HL-60 (cell line): ENCODE measurements at regions not wholly inside any gene's neighbourhood (a gene's known extent, or its start where the extent isn't known, plus 50 kb on each side); places are given as distances from the start of the nearest gene placed in this dataset.

Source experiments
- DNase-seq, 2 experiments: peaks; one replicate each; pipeline ENCODE4 v3.0.0-alpha.2; 2010 to 2020; ENCODE audit warnings: low read depth in 1 of 2, low spot score in 1 of 2
- H3K27ac ChIP-seq: fragments of 250-450 bp; sonication (Bioruptor Pico); replicated peaks from 2 replicates; pipeline ENCODE4 v1.5.1; 2020; ENCODE audit warnings: mild to moderate bottlenecking, moderate library complexity
- H3K27me3 ChIP-seq: fragments of 250-450 bp; sonication (Bioruptor Pico); 2 replicates; pipeline ENCODE4 v1.5.1; 2021; ENCODE audit warnings: mild to moderate bottlenecking, moderate library complexity; ENCODE audit not compliant: insufficient read depth, poor library complexity, severe bottlenecking
- H3K4me3 ChIP-seq: replicated peaks from 2 replicates; pipeline ENCODE4 v1.5.1; 2011; ENCODE audit warnings: mild to moderate bottlenecking, control low read depth, low read length; ENCODE audit not compliant: insufficient read depth
- CTCF ChIP-seq: IDR thresholded peaks from one replicate; pipeline ENCODE4 v1.5.1; 2011; ENCODE audit warnings: low read length, control low read depth, inconsistent platforms; ENCODE audit not compliant: insufficient read depth
- GABPA ChIP-seq: IDR thresholded peaks from 2 replicates; pipeline ENCODE4 v1.6.1; 2012; ENCODE audit warnings: low read depth
- POLR2AphosphoS5 ChIP-seq: IDR thresholded peaks from 2 replicates; pipeline ENCODE4 v1.6.1; 2012; ENCODE audit warnings: low read depth
- REST ChIP-seq: IDR thresholded peaks from 2 replicates; pipeline ENCODE4 v1.6.1; 2012; ENCODE audit warnings: low read depth; ENCODE audit not compliant: insufficient replicate concordance
- SPI1 ChIP-seq: IDR thresholded peaks from 2 replicates; pipeline ENCODE4 v1.6.1; 2012; ENCODE audit warnings: low read depth, mild to moderate bottlenecking, borderline replicate concordance

- no peak overlapping the region for H3K27ac ChIP-seq
- H3K27me3 ChIP-seq = peaks cover 2% of the 10 kb centered on the region
- no peak for TF ChIP-seq POLR2AphosphoS5
- no peak for TF ChIP-seq REST
- TF ChIP-seq SPI1 = no peak
- TF ChIP-seq CTCF = no peak
- TF ChIP-seq GABPA = no peak
- DNase-seq = no peak
- no peak overlapping the region for H3K4me3 ChIP-seq
These were observed 86.4 kb upstream of the WNT11 start for GRCh38 chr11:76292583-76293188.

- H3K27ac ChIP-seq = no peak overlapping the region
- H3K4me3 ChIP-seq = no peak overlapping the region
- TF ChIP-seq SPI1 = no peak
- no peak for TF ChIP-seq GABPA
- TF ChIP-seq CTCF = no peak
- TF ChIP-seq REST = no peak
- no peak for TF ChIP-seq POLR2AphosphoS5
- peaks cover 2% of the 10 kb centered on the region for H3K27me3 ChIP-seq
- no peak for DNase-seq
These were observed 85.5 kb upstream of the WNT11 start for GRCh38 chr11:76291576-76292526.

- TF ChIP-seq POLR2AphosphoS5 (no peak), REST (no peak), GABPA (no peak), SPI1 (no peak), CTCF (no peak)
- H3K27me3 ChIP-seq = peaks cover 2% of the 10 kb centered on the region
- no peak overlapping the region for H3K4me3 ChIP-seq
- DNase-seq = no peak
- H3K27ac ChIP-seq = no peak overlapping the region
These were observed 82.1 kb upstream of the WNT11 start for GRCh38 chr11:76288166-76288980.
